HG03280 (cell line): ENCODE measurements at regions not wholly inside any gene's neighbourhood (a gene's known extent, or its start where the extent isn't known, plus 50 kb on each side); places are given as distances from the start of the nearest gene placed in this dataset.

ENCODE experiments used
- ATAC-seq: cut with Tn5 transposase; IDR thresholded peaks from one replicate; pipeline ENCODE4 v1.9.1; 2021; ENCODE audit warnings: mild to moderate bottlenecking, moderate library complexity; ENCODE audit not compliant: unreplicated experiment

GRCh38 chr19:30293051-30293785 lies 79.0 kb upstream of the ZNF536 start:
- ATAC-seq, result no peak

GRCh38 chr19:30297969-30298368 lies 74.2 kb upstream of the ZNF536 start:
- no peak for ATAC-seq

GRCh38 chr19:30303131-30303654 lies 69.0 kb upstream of the ZNF536 start:
- ATAC-seq, result no peak

- ATAC-seq, result no peak
These were observed 67.6 kb upstream of the ZNF536 start for GRCh38 chr19:30304540-30304939.

- ATAC-seq, result no peak
These were observed 66.7 kb upstream of the ZNF536 start for GRCh38 chr19:30305346-30306060.

- no peak for ATAC-seq
These were observed 64.8 kb upstream of the ZNF536 start for GRCh38 chr19:30307191-30307974.

GRCh38 chr19:30309176-30309575 lies 63.0 kb upstream of the ZNF536 start:
- ATAC-seq, result no peak

- ATAC-seq, result no peak
These were observed 62.1 kb upstream of the ZNF536 start for GRCh38 chr19:30309905-30310601.

GRCh38 chr19:30310602-30311263 lies 61.5 kb upstream of the ZNF536 start:
- no peak for ATAC-seq

- no peak for ATAC-seq
These were observed 60.3 kb upstream of the ZNF536 start for GRCh38 chr19:30311911-30312310.

GRCh38 chr19:30312582-30313352 lies 59.4 kb upstream of the ZNF536 start:
- ATAC-seq, result no peak

- no peak for ATAC-seq
These were observed 58.8 kb upstream of the ZNF536 start for GRCh38 chr19:30313353-30313750.

GRCh38 chr19:30314056-30314804 lies 58.0 kb upstream of the ZNF536 start:
- ATAC-seq, result no peak

- no peak for ATAC-seq
These were observed 57.4 kb upstream of the ZNF536 start for GRCh38 chr19:30314805-30315155.

- no peak for ATAC-seq
These were observed 57.0 kb upstream of the ZNF536 start for GRCh38 chr19:30315159-30315558.

GRCh38 chr19:30316000-30316491 lies 56.1 kb upstream of the ZNF536 start:
- ATAC-seq, result no peak

- ATAC-seq, result no peak
These were observed 55.6 kb upstream of the ZNF536 start for GRCh38 chr19:30316560-30317106.

- no peak for ATAC-seq
These were observed 54.8 kb upstream of the ZNF536 start for GRCh38 chr19:30317403-30317802.
